ENCODE measurements at regions not wholly inside any gene's neighbourhood (a gene's known extent, or its start where the extent isn't known, plus 50 kb on each side); places are given as distances from the start of the nearest gene placed in this dataset.

GRCh38 chrX:115896362-115896761, 274.2 kb upstream of the AGTR2 start:
- no peaks in the 10 kb centered on the region for H3K4me1 ChIP-seq
- DNase-seq = no peak
- no peak overlapping the region for H3K4me3 ChIP-seq
- no peaks in the 10 kb centered on the region for H3K27me3 ChIP-seq
- H3K27ac ChIP-seq = no peak overlapping the region
- H3K36me3 ChIP-seq (ENCODE audit: low read depth, missing control alignments) = no peaks in the 10 kb centered on the region
- intact Hi-C loops (cut with DNase I; ENCODE audit: low total_unique reads) = no loop called here
- TF ChIP-seq CTCF (IDR thresholded peaks at IDR 0.05) = no peak
- TF ChIP-seq POLR2A (IDR thresholded peaks at IDR 0.05) = no peak
- 88% methylated on average over 4 of the region's 5 CpGs; no CpG with 5 or more reads in 1 of the 2 donors for WGBS, 2 donors
- no peaks in the 10 kb centered on the region for H3K9me3 ChIP-seq

GRCh38 chrX:115897956-115898355, 272.6 kb upstream of the AGTR2 start:
- intact Hi-C loops (cut with DNase I; ENCODE audit: low total_unique reads) = no loop called here
- no peak overlapping the region for H3K27ac ChIP-seq
- no peaks in the 10 kb centered on the region for H3K9me3 ChIP-seq

GRCh38 chrX:115898382-115899001, 272.1 kb upstream of the AGTR2 start:
- WGBS, 2 donors = 92% methylated on average over 3 of the region's 8 CpGs; no CpG with 5 or more reads in 1 of the 2 donors
- no peak overlapping the region for H3K27ac ChIP-seq
- no peaks in the 10 kb centered on the region for H3K36me3 ChIP-seq (ENCODE audit: low read depth, missing control alignments)
- H3K27me3 ChIP-seq = no peaks in the 10 kb centered on the region
- intact Hi-C loops (cut with DNase I; ENCODE audit: low total_unique reads) = no loop called here
- TF ChIP-seq POLR2A (IDR thresholded peaks at IDR 0.05) (no peak), CTCF (IDR thresholded peaks at IDR 0.05) (no peak)
- no peaks in the 10 kb centered on the region for H3K9me3 ChIP-seq
- H3K4me3 ChIP-seq = no peak overlapping the region
- DNase-seq = no peak
- no peaks in the 10 kb centered on the region for H3K4me1 ChIP-seq

More at GRCh38 chrX:115897956-115898355, 272.6 kb upstream of the AGTR2 start:
- WGBS, 2 donors = 77 to 93% methylated on average over 5 to 6 of the region's 8 CpGs
- TF ChIP-seq CTCF (IDR thresholded peaks at IDR 0.05) (no peak), POLR2A (IDR thresholded peaks at IDR 0.05) (no peak)
- Histone ChIP-seq H3K36me3 (ENCODE audit: low read depth, missing control alignments) (no peaks in the 10 kb centered on the region), H3K4me1 (no peaks in the 10 kb centered on the region), H3K27me3 (no peaks in the 10 kb centered on the region), H3K4me3 (no peak overlapping the region)
- no peak for DNase-seq

- no peaks in the 10 kb centered on the region for H3K4me1 ChIP-seq
- no peaks in the 10 kb centered on the region for H3K36me3 ChIP-seq (ENCODE audit: low read depth, missing control alignments)
- DNase-seq = no peak
- H3K27ac ChIP-seq = no peak overlapping the region
- no peak overlapping the region for H3K4me3 ChIP-seq
- intact Hi-C loops (cut with DNase I; ENCODE audit: low total_unique reads) = no loop called here
- no peak for TF ChIP-seq CTCF (IDR thresholded peaks at IDR 0.05)
- no peak for TF ChIP-seq POLR2A (IDR thresholded peaks at IDR 0.05)
- no peaks in the 10 kb centered on the region for H3K9me3 ChIP-seq
- WGBS, 2 donors = 73 to 88% methylated on average over 2 to 3 of the region's 4 CpGs
- H3K27me3 ChIP-seq = no peaks in the 10 kb centered on the region
These were observed 270.1 kb upstream of the AGTR2 start for GRCh38 chrX:115900425-115900824.

- no peaks in the 10 kb centered on the region for H3K4me1 ChIP-seq
- H3K27ac ChIP-seq = no peak overlapping the region
- 83 to 95% methylated on average over 1 to 2 of the region's 3 CpGs for WGBS, 2 donors
- no peaks in the 10 kb centered on the region for H3K9me3 ChIP-seq
- H3K27me3 ChIP-seq = no peaks in the 10 kb centered on the region
- intact Hi-C loops (cut with DNase I; ENCODE audit: low total_unique reads) = no loop called here
- no peak overlapping the region for H3K4me3 ChIP-seq
- no peak for DNase-seq
- no peaks in the 10 kb centered on the region for H3K36me3 ChIP-seq (ENCODE audit: low read depth, missing control alignments)
- TF ChIP-seq CTCF (IDR thresholded peaks at IDR 0.05) = no peak
- no peak for TF ChIP-seq POLR2A (IDR thresholded peaks at IDR 0.05)
These were observed 269.3 kb upstream of the AGTR2 start for GRCh38 chrX:115901241-115901640.

Data from testis (tissue), 2 donors.